Coronary artery (tissue), 2 donors: ENCODE measurements at regions not wholly inside any gene's neighbourhood (a gene's known extent, or its start where the extent isn't known, plus 50 kb on each side); places are given as distances from the start of the nearest gene placed in this dataset.

Source experiments
- DNase-seq: peaks from one replicate; pipeline ENCODE4 v3.0.0-alpha.2; 2017; ENCODE audit warnings: low spot score
- H3K27ac ChIP-seq, 2 donors: fragments of 200-600 bp; sonication (generic); one replicate each; pipeline ENCODE4 v1.5.1; 2016 to 2019
- H3K4me3 ChIP-seq: fragments of 200-600 bp; sonication (generic); 2 replicates; pipeline ENCODE4 v1.5.1; 2016; ENCODE audit warnings: mild to moderate bottlenecking, moderate library complexity
- CTCF ChIP-seq: fragments of 200-600 bp; sonication (generic); IDR thresholded peaks from one replicate; pipeline ENCODE4 v1.5.1; 2019; ENCODE audit warnings: antibody characterized with exemption

GRCh38 chr9:87156247-87156646, 208.9 kb upstream of the GAS1 start:
- Histone ChIP-seq H3K27ac (no peak overlapping the region), H3K4me3 (no peak overlapping the region)
- TF ChIP-seq CTCF, result no peak
- no peak for DNase-seq

DNA sequence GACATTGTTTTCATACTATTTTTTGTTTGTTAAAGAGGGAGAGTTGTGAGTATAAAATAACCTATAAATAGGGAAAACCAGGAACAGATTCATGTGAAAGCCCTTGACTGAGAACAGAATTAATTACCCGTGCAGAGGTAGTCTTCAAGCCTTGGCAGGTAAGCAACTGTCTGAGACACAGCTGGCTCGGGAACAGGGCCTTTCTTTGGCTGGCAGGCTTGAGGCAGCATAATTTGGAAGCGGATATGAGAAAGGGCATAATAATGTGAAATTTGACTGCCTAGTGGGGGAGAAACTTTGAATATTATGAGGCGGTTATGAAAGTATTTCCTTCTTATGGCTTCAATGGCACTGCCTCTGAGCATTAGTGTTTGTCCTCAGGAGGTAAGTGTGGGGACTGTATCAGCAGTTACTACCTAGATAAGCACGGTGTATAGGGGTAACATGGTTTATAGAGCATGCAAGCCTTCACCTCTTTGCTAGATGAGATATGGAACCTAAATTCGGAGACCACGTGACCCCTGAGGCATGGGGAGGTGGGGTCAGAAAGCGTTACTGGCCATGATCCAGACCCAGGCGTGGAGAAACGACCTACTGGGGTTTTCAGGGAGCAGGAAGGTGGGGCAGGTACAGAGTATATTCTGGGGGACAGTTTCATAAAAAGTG, 210.2 kb upstream of the GAS1 start:
- TF ChIP-seq CTCF, result no peak
- DNase-seq, result no peak
- Histone ChIP-seq H3K27ac (no peak overlapping the region), H3K4me3 (no peak overlapping the region)

DNA sequence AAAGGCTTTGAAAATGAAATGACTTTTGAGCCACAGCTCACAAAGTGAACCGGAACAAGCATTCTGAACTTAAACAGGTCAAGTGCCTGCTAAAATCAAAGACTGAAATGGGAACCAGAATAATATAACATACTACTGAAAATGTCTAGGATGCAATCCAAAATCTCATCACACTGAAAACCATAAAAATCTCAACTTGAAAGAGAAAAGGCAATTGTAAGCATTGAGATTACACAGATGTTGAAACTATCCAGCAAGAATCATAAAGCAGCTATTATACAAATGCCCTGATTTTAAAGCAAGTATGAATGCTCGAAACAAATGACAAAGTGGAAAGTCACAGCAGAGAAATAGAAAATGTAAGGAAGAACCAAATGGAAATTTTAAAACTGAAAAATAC, 211.5 kb upstream of the GAS1 start:
- no peak overlapping the region for H3K27ac ChIP-seq
- no peak overlapping the region for H3K4me3 ChIP-seq
- DNase-seq, result no peak
- no peak for TF ChIP-seq CTCF

DNA sequence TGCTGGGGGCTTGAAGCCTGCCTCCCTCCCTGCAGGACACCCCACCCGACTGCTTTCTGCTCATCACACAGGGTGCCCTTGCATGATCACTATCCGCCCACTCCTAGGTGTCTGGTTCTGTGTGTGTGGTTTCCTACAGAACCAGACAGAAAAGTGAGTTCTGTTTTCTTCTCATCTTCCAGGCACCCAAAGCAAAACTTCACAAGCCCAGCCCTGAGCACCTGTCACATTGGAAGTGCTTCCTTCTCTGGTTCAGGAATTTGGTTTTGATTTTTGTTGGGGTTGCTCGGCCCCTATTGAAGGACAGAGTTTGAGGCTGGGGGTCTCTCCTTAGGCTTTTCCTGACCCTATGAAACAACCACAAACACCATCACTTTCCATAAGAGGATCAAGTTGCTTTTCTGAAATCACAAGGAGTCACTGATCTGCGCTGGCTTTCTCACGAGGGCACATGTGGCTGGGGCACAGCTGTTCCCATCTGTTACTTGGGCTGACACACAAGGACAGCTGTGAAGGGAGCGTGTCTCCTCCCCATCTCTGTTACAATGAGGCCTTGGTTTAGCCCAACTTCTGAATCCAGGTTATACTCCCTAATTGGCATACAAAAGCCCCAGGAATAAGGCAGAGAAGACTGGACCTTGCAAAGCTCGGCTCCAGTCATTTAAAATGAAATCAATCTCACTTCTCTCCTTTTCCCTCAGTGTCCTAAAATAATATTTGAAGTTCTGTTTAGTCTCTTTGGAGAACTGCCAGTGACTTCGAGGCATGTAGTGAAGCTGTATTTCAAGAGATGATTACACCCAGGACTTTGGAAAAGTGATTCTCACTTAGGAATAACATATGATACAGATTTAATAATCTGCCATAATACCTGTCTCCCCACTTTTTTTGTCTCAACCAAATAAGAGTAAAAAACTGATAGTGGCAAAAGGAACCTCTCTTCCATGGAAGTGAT, 213.1 kb upstream of the GAS1 start:
- Histone ChIP-seq H3K27ac (no peak overlapping the region), H3K4me3 (no peak overlapping the region)
- no peak for DNase-seq
- TF ChIP-seq CTCF, result no peak

DNA sequence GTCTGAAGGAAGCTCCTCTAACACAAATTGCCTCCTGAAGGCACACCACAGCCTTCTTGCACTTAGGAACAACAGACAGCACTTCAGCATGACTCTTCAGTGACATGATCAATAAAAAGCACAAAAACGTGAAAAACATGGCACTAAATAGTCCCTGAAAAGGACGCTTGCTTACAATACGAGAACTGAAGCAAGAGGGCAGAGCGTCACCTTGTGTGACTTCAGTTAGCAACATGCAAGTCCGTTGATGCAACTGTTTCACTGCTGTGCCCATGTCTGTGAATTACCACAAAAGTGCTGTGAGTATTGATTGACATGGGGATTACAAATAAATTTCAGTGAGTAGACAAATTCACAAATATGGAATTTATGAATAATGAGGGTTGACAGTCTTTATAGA, 219.9 kb upstream of the GAS1 start:
- H3K4me3 ChIP-seq, result no peak overlapping the region
- DNase-seq, result no peak
- TF ChIP-seq CTCF, result no peak
- no peak overlapping the region for H3K27ac ChIP-seq

DNA sequence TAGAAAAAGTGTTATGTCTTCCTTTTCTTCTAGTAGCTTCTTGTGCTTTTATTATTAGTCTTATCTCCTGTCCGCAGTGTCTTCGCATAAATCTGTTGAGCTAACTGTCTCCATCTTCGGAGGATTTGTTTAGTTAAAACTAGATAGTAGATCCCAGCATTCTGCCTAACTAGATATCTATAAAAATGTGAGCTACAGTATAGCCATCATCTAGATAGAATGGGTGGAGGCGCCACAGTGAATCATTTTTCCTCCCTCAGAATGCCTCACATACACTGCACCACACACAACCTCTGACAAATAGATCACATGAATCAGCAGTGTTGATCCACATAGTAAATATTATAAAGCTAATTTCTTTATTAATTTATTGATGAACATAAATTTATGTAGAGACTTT, 220.3 kb upstream of the GAS1 start:
- Histone ChIP-seq H3K27ac (no peak overlapping the region), H3K4me3 (no peak overlapping the region)
- no peak for TF ChIP-seq CTCF
- DNase-seq, result no peak
